ENCODE measurements at regions not wholly inside any gene's neighbourhood (a gene's known extent, or its start where the extent isn't known, plus 50 kb on each side); places are given as distances from the start of the nearest gene placed in this dataset.

DNA sequence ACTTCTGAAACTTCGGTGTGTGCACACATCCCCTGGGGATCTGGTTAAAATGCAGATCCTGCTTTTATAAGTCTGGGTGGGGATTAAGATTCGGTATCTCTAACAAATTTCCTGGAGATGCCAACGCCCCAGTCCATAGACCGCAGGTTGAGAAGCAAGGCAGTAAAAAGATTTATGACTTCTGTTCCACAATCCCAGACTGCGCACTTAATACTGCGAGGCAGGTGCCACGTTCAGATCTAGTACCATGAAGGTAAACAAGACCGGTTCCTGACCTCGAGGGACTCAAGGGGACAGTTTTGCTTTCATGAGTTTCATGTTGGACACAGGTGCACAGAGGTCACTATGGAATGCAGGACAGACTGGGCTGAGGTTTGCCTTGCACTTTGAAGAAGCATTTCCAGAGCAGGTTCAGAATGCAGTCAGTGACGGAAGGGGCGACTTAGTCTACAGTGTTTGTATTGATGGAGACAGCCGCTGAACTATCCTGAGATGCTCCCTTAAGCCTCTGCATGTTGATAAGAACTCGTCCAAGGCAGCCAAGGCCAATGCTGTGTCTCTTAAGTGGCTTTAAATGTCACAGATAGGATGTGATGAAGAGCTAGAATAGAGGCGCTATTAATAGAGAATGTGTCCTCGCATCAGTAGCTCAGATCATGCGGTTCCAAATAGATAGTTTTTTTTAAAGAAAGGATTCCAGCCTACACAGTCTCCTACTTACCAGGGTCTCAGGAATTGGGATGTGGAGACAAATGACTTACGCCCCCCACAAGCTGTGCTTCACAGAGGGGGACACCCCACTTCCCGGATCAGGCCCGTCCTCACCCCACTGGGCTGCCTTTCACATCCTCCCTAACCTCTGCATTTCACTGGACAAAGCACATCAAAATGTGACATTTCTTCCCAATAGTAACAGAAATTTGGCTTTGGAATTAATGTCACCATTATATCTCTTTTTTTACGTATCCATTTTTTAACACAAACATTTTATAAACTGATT, 97.1 kb upstream of the IRS2 start:
- no peak for TF ChIP-seq CTCF (IDR thresholded peaks at IDR 0.05)
- Histone ChIP-seq H3K36me3 (no peaks in the 10 kb centered on the region), H3K4me1 (peaks cover 0 to 4% of the 10 kb centered on the region in 2 donors), H3K27ac (peak overlapping the region; percentile 40 to 78), H3K9me3 (no peaks in the 10 kb centered on the region), H3K4me3 (no peak overlapping the region), H3K27me3 (no peaks in the 10 kb centered on the region)
- DNase-seq (ENCODE audit: low spot score): no peak

DNA sequence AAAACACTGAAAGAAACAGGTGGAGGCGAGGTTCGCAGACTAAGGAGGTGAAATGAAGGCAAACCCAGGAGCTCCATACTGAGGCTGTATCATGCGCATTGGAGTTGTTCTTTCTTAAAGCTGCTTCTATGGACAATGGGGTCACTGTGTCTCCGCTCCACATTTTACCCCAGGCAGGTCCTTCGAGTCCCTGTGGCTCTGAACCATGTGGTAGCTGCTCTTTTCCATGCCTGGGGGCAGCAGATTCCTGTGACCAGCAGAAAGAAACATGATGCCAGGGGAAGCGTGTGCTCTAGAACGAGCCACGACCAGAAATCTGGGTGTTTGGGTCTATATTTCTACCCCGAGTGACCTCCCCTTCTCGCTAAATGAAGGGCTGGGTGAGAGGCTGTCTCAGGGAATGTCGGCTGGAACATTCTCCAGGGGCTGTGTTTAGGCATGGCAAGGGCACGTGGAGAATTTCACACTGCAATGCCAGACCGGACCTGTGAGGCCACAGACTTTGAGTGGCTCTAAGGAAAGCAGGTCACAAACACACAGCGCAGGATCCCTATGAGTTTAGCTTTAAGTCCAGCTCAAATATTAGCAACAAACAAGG, 95.7 kb upstream of the IRS2 start:
- Histone ChIP-seq H3K4me1 (peaks cover 0 to 4% of the 10 kb centered on the region in 2 donors), H3K27ac (no peak overlapping the region), H3K9me3 (no peaks in the 10 kb centered on the region), H3K27me3 (no peaks in the 10 kb centered on the region), H3K36me3 (no peaks in the 10 kb centered on the region), H3K4me3 (no peak overlapping the region)
- no peak for TF ChIP-seq CTCF (IDR thresholded peaks at IDR 0.05)
- DNase-seq (ENCODE audit: low spot score): no peak

DNA sequence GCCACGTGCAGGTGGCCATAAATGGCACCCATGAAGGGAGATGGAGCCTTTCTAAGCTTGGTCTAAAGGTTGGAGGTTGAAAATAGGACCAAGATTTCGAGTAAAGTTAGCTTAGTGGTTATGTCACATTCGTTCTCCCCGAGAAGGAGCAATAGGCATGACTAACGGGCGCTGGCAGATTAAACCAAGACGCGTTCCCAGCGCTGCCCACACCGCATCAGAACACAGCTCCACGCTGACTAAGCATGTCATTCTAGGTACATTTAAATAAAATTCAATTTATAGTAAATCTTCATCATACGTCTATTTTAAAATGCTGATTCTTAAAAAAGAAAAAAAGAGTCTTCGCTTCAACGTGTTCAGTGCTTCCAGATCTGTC, 95.0 kb upstream of the IRS2 start:
- H3K27me3 ChIP-seq: no peaks in the 10 kb centered on the region

DNA sequence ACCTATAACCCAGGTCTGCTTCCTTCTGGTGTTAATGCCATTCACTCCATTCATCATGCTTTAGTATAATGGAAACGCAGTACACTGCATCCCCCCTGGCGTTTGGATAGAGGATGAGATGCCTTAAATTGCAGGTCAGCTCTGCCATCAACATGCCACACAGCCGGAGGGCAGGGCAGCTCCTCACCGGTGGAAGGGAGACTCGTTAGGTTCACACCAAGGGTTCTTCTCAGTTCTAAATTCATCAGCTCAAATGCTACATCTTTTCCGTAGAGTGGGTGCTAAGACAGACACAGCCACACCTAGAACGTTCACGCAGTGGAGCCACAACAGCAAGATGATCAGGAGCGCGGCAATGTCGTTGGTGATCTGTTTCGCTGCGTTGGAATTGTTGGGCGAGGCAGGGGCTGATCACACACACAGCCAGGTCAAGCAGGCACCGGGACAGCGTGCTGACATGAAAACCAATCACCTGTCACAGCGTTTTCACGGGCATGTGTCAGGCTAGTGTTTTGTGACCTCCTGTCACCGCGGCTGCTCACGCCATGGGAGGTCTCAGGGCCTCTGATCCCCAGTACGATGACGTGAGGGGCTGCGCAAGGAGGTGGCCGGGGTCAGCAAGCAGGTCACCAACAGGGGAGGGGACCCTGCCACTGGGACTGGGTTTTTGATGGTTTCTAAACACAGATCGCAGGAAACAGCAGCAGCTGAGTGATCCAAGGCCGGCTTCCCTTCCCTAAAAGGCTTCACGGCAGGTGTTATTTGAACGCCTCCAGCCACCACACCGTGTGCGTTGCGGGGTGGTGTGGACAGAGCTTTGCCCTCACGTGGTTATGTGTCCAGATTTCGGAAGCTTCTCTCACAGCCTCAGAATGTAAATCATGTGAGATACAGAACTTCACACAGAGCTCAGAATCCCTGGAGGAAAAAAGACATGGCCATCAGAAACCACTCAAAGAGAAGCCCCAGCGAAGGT, 94.3 kb upstream of the IRS2 start:
- peak overlapping the region in 1 of 2 donors; percentile 12 for H3K27ac ChIP-seq
- DNase-seq (ENCODE audit: low spot score): no peak
- no peaks in the 10 kb centered on the region for H3K27me3 ChIP-seq
- peaks cover 0 to 11% of the 10 kb centered on the region in 2 donors for H3K4me1 ChIP-seq
- no peak overlapping the region for H3K4me3 ChIP-seq
- H3K36me3 ChIP-seq: no peaks in the 10 kb centered on the region
- H3K9me3 ChIP-seq: no peaks in the 10 kb centered on the region
- TF ChIP-seq CTCF (IDR thresholded peaks at IDR 0.05): no peak

More for the DNA sequence above, 95.0 kb upstream of the IRS2 start:
- H3K4me1 ChIP-seq: peaks cover 0 to 5% of the 10 kb centered on the region in 2 donors
- no peak for TF ChIP-seq CTCF (IDR thresholded peaks at IDR 0.05)
- H3K4me3 ChIP-seq: no peak overlapping the region
- peak overlapping the region in 1 of 2 donors; percentile 12 for H3K27ac ChIP-seq
- H3K9me3 ChIP-seq: no peaks in the 10 kb centered on the region
- H3K36me3 ChIP-seq: no peaks in the 10 kb centered on the region
- no peak for DNase-seq (ENCODE audit: low spot score)

- H3K36me3 ChIP-seq: no peaks in the 10 kb centered on the region
- DNase-seq (ENCODE audit: low spot score): no peak
- no peak overlapping the region for H3K4me3 ChIP-seq
- H3K27me3 ChIP-seq: no peaks in the 10 kb centered on the region
- no peak for TF ChIP-seq CTCF (IDR thresholded peaks at IDR 0.05)
- H3K27ac ChIP-seq: no peak overlapping the region
- H3K4me1 ChIP-seq: peaks cover 0 to 24% of the 10 kb centered on the region in 2 donors
- no peaks in the 10 kb centered on the region for H3K9me3 ChIP-seq
Measured at GRCh38 chr13:109879338-109879737, 93.0 kb upstream of the IRS2 start.
